Left ventricle myocardium superior (tissue), 1 donor: ENCODE measurements at regions not wholly inside any gene's neighbourhood (a gene's known extent, or its start where the extent isn't known, plus 50 kb on each side); places are given as distances from the start of the nearest gene placed in this dataset.
"Not testable (repeated sequence)": the region's sequence is repeated elsewhere in the genome, so short reads cannot be mapped to it uniquely, and the experiment has no call there.

Experiments
- ATAC-seq: fragments of 200-7000 bp; cut with Tn5 transposase; one replicate; pipeline ENCODE4 v1.9.1; 2020; ENCODE audit warnings: mild to moderate bottlenecking, moderate library complexity
- DNase-seq: peaks from one replicate; pipeline ENCODE4 v3.0.0-alpha.2; 2020
- intact Hi-C: fragments of 100-400 bp; cut with micrococcal nuclease; formaldehyde crosslinking; loops from one replicate; pipeline ENCODE4 v1.11.0; 2022
- donor health status: DM: no; HTN: yes; CAD: no; lungs with severe emphysema.

DNA sequence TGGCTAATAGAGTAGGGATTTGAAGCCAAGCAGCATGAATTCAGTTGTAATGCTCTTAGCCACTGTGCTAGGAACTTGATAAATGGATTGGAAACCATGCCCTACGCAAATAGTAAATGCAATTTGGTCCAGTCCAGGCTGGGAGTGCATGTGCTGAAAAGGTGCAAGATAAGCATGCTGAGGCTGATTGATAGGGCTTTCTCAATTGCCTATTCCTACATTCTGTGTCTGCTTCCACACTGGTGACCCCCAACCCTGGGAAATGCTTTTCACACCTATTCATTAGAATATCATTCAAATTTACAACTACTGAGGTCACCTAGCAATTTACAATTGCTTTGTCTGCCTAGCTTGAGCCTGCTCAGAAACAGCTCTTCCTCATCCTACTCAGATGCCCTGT is 84.7 kb upstream of the SLC25A36 start:
- ATAC-seq (no peak), DNase-seq (no peak)
- intact Hi-C loops, result no loop called here

DNA sequence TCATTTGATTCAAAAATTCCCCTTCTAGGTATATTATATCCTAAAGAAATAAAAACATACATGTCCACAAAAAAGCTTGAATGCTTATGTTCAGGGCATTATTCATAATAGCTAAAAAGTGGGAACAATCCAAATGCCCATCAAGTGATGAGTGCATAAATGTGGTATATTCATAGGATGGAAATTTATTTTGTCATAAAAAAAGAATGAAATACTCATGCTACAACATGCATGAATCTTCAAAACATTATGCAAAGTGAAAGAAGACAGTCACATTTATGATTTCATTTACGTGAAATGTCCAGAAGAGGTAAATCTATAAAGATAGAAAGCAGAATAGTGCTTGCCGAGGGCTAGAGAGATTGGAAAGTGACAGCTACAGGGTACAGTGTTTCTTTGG is 83.6 kb upstream of the SLC25A36 start:
- ATAC-seq, result no peak
- intact Hi-C loops, result no loop called here

DNA sequence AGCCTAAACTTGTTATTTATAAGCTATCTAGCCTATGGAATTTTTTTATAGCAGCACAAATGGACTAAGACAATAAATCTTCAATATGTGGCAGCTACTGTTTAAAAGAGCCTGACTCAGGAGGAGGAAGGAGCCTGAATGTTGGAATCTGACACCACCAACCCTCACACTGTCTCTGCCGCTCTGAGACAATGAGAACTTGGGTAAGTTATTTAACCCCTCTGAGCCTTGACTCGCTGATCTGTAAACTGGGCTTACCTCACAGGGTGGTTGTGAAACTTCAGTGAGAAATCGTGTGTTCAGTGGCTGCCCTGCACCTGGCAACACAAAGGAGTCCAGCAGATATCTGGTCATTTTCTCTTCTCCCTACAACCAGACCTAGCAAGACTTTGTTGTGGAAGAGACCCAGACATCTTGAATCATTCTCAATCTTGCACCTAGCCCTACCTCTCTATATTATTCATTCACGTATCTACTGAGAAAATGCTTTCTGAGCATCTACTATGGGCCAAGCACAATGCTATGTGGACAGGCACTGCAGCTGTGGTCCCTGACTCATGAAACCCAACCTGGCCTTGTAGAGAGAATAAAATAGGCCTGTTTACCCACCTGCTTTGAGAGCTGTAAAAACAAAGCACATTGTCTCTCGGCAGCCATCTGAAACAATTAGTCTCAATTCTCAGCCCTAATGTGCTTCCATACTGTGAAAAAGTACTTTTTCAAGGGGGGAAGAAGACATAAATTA is 81.9 kb upstream of the SLC25A36 start:
- intact Hi-C loops, result no loop called here
- ATAC-seq (no peak), DNase-seq (no peak)

More for the DNA sequence above, 83.6 kb upstream of the SLC25A36 start:
- DNase-seq, result no peak

DNA sequence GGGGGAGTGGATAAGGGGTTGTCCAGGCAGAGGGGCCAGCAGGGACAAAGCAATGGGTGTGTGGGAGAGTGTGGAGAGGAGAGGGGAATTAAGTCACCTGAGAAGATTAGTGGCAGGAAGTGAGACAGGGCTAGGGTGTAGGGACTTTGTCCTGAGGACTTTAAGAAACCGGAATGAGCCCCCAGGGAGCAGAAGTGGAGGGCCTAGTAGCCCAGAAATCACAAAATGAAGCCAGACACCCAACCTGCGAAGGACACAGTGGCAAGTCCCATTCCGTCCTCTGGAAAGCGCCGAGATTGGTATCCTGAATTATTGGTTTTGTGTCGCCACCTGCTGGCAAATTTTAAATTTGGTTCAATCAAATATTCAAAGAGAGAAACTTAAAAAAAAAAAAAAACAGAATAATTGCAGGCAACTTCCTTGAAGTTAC is 78.0 kb upstream of the SLC25A36 start:
- intact Hi-C loops, result no loop called here
- DNase-seq, result no peak
- ATAC-seq, result peak; percentile 42

DNA sequence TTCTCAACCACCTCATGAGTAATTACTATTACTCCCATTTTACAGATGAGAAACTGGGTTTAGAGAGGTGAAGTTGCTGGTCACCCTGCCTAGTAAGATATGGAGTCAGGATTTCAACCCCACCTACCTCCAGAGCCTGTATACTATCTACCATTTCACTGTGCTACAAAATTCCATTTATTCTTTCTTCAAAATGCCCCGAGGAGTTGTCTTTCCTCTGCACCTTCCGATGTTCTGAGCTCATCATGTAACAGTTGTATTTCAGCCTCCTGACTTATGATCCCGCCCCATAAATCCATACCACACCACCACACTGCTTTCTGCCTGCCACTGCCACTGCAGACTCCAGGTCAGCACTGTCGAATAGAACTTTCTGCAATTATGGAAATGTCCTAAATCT is 71.3 kb upstream of the SLC25A36 start:
- no peak for DNase-seq
- intact Hi-C loops, result no loop called here
- no peak for ATAC-seq

DNA sequence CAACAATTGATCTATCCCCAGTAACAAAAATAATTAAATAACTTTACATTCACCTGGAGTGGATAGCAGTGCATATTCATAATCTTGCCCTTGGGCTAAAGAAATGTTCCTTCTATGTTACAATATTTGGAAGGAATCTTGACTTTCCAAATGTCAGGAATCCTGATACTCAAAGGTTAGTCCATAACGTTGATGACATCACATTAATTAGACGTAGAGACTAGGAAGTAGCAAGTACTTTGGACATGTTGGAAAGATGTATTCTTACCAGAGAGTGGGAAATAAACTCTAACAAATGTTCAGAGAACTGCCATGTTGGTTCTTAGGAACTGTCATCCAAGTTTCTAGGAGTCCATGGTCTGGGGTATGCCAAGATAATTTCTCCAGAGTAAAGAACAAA is 70.6 kb upstream of the SLC25A36 start:
- DNase-seq (no peak), ATAC-seq (no peak)
- intact Hi-C loops, result no loop called here

DNA sequence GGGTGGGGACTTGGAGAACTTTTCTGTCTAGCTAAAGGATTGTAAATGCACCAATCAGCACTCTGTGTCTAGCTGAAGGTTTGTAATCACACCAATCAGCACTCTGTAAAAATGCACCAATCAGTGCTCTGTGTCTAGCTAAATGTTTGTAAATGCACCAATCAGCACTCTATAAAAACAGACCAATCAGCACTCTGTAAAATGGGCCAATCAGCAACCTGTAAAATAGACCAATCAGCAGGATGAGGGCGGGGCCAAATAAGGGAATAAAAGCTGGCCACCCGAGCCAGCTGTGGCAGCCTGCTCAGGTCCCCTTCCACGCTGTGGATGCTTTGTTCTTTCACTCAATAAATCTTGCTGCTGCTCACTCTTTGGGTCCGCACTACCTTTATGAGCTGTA is 69.5 kb upstream of the SLC25A36 start:
- intact Hi-C loops, DNase-seq, ATAC-seq: not testable (repeated sequence)

DNA sequence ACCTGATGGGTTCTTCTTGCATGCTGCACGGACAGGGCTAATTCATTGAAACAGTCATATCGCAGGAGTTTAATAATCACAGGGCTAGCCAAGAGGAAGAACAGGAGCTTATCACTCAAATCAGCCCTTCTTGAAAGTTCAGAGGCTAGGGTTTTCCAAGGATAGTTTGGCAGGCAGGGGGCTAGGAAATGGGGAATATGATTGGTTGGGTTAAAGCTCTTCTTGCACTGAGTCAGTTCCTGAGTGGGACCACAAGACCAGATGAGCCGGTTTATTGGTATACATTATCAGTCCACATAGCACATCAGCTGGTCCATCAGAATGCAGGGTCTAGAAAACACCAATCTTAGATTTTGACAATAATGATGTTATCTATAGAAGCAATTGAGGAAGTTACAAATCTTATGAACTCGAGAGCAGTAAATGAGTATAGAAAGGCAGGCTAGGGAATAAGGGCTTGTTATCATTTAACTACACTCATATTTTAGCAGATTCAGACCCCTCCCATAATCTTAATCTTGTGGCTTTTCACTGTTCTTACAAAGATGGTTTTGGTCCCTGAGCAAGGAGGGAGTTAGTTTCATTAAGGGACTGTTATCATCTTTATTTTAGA is 58.1 kb upstream of the SLC25A36 start:
- DNase-seq (no peak), ATAC-seq (no peak)
- intact Hi-C loops, result no loop called here

DNA sequence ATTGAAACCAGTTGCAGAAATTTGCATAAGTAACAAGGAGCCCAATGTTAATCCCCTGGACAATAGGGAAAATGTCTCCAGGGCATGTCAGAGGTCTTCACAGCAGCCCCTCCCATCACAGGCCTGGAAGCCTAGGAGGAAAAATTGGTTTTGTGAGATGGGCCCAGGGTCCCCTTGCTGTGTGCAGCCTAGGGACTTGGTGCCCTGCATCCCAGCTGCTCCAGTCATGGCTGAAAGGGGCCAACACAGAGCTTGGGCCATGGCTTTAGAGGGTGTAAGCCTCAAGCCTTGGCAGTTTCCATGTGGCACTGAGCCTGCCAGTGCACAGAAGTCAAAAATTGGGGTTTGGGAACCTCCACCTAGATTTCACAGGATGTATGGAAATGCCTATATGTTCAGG is 55.9 kb upstream of the SLC25A36 start:
- DNase-seq, ATAC-seq, intact Hi-C loops: not testable (repeated sequence)
